Fibroblast of skin of abdomen (primary cell): ENCODE measurements at regions not wholly inside any gene's neighbourhood (a gene's known extent, or its start where the extent isn't known, plus 50 kb on each side); places are given as distances from the start of the nearest gene placed in this dataset.

Experiments
- DNase-seq: peaks from one replicate; pipeline ENCODE4 v3.0.0-alpha.2; 2013

DNA sequence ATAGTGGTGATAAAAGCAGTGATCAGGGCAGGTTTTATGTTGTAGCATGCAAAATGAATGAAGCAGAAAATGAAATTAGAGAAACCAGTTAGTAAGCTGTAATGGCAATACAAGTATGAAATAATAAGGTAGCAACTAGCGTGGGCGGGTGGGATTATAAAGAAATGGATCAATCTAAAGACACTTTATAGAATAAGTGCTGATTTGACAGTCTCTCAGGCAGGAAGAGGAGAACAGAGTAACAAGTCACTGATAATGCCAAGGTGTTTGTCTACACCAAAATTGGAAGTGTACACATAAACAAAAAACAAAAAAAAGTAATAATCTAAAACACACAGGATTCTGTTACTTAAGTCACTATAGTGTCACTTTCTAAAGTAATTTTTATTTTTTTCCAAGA lies 51.0 kb upstream of the PCBP1 start:
- DNase-seq: no peak

DNA sequence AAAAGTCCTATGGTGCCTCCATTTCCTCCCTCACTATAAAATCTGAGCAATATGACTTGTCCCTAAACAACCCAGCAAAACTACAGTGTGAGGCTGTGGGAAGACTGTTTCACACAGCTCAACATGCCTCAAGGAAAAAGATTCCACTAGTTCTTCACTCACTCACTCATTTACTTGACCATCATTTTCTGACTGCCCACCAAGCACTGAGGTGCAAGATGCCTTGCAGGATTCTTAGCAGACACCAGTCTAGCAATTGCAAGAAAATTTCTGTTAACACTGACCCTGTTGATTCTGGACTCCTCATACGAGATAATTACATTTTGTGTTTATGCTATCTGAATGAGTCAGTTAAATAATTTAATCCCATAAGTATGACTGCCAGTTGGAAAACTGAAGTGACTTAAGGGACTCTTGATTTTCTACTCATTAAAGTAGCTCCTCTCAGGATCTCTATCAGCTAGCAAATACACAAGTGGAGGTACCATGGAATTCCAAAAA lies 51.9 kb upstream of the PCBP1 start:
- DNase-seq: peak; percentile 7

DNA sequence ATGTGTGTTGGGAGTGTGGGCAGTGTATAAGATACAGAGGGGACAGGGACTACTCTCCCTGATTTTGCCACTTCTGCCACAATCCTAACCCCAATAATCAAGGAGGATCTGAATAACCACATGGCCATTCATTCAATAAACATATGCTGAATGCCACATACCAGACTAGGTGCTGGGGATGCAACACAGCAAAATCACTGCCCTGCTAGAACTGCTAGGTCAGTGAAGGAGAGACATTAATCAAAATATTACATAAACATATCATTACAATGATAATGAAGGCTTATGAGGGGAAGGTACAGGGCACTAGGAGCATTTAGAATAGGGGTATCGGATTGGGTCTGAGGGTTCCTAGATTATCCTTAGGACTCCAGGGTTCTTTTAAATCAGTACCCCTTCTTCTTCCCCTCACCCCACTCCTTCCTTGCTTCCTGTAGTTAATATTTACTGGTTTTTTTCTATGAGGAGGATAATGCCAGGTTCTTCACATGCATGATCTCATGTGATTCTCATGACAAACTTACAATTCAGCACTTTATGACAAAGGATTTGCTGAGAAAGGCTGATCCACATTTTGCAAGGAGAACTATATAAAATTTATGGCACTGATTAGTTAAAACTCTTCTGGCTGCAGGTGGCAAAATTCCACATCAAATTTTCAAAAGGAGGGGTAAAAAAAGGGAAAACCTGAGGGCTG lies 56.4 kb upstream of the PCBP1 start:
- no peak for DNase-seq

GRCh38 chr2:70029814-70030409 lies 57.4 kb upstream of the PCBP1 start:
- peak; percentile 57 for DNase-seq

DNA sequence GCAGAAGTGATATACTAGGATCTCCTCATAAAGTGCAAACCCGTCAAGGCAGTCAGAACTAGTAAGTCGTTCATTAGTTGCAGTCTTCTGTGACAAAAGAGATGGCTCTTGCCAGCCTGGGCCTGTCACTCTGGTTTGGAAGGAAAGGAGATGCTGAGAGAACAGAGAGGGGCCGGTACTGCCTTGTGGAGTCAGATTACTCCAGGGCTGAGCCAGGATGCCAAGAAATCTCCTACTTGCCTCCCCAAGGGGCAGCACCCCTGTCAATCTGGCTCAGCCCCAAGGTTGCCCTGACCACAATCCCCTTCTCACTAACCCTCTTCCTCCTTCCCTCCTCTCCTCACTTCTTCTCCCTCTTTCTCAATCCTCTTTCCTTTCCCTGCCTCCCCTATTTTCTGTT lies 62.9 kb upstream of the ASPRV1 start:
- DNase-seq: no peak

- no peak for DNase-seq
These were observed 57.7 kb upstream of the ASPRV1 start for GRCh38 chr2:70019096-70019495.

DNA sequence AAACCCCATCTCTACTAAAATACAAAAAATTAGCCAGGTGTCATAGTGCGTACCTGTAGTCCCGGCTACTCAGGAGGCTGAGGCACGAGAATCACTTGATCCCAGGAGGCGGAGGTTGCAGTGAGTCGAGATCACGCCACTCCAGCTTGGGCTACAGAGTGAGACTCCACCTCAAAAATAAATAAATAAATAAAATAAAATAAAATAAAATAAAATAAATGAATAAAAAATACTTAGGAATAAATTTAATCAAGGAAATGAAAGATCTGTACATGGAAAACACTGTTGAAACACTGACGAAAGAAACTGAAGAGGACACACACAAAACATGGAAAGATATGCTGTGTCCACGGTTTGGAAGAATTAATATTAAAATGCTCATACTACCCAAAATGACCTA lies 56.5 kb upstream of the ASPRV1 start:
- DNase-seq: no peak

- no peak for DNase-seq
These were observed 53.5 kb upstream of the ASPRV1 start for GRCh38 chr2:70014959-70015358.

DNA sequence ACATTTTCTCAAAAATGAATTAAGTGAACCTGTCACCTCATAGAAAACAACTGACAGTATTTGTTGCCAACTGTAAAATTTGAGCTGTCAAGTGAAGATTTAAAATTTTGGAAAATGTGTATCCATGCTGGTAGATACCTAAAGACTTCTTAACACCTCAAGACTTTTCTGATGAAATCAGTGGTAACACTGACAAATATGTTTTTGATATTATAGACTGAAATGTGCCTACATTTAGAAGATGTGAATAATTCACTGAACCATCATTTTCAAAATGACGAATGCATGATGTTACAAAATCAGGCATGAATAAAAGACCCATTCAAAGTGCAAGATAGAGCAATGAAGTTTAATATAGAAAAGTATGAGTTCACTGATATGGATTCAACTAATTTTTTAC lies 51.5 kb upstream of the ASPRV1 start:
- DNase-seq: peak; percentile 6

DNA sequence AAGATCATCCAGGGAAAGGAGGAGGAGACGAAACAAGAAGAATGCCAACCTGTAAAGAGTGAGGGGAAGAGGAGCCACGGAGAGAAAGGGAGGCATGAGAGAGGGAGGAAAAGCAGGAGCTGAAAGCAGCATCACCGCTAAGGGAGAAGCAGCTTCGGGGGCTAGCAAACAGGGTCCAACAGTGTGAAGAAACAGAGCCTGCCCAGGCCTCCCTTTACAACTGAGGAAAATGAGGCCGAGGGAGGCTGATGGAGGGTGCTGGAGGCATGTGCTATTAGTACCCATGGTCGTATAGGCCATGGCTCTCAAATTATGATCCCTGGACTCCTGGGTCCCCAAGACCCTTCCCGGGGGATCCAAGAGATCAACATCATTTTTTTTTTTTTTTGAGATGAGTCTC lies 50.4 kb upstream of the ASPRV1 start:
- no peak for DNase-seq

DNA sequence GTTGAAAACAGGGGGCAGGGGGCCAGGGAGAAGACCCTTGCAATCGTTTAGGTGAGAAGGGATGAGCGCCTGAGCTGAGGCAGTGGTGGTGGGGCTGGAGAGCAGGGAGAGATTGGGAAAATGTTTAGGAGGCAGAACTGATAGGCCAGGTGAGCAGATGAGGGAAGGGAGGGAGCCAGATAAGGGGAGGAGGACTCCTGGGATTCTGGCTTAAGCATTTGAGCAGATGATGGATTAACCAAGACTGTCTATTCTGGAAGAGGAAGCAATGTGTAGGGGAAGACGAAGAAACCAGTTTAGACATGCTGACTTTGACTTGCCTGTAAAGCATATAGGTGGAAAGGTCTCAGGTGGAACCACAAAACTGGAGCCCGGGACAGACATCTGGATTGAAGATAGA lies 49.9 kb upstream of the ASPRV1 start:
- DNase-seq: no peak
